SK-N-SH treated with all-trans-retinoic acid at 6 μM for 48 hours (cell line): ENCODE measurements at regions not wholly inside any gene's neighbourhood (a gene's known extent, or its start where the extent isn't known, plus 50 kb on each side); places are given as distances from the start of the nearest gene placed in this dataset.

Source experiments
- ATAC-seq: fragments of 200-7000 bp; cut with Tn5 transposase; 3 replicates; pipeline ENCODE4 v1.9.1; 2020; ENCODE audit warnings: mild to moderate bottlenecking, moderate library complexity
- ARNTL ChIP-seq: fragments of 450-650 bp; formaldehyde crosslinking; IDR thresholded peaks from 2 replicates; pipeline ENCODE4 v1.5.0; 2020; ENCODE audit warnings: low read depth, mild to moderate bottlenecking, moderate library complexity, borderline replicate concordance
- BACH2 ChIP-seq: fragments of 250-450 bp; sonication (Bioruptor Pico); IDR thresholded peaks from 2 replicates; pipeline ENCODE4 v1.9.0; 2021; ENCODE audit warnings: mild to moderate bottlenecking, borderline replicate concordance
- CSDC2 ChIP-seq: fragments of 250-450 bp; sonication (Bioruptor Pico); IDR thresholded peaks from 2 replicates; pipeline ENCODE4 v1.5.0; 2020; ENCODE audit warnings: mild to moderate bottlenecking, moderate library complexity
- ESRRG ChIP-seq: fragments of 250-450 bp; sonication (Bioruptor Pico); IDR thresholded peaks from 2 replicates; pipeline ENCODE4 v1.6.1; 2021; ENCODE audit warnings: mild to moderate bottlenecking
- GLIS3 ChIP-seq: fragments of 250-450 bp; sonication (Bioruptor Pico); IDR thresholded peaks from 2 replicates; pipeline ENCODE4 v1.5.0; 2020; ENCODE audit warnings: mild to moderate bottlenecking, moderate library complexity
- ISL1 ChIP-seq: fragments of 250-450 bp; sonication (Bioruptor Pico); IDR thresholded peaks from 2 replicates; pipeline ENCODE4 v2.1.2; 2022; ENCODE audit warnings: mild to moderate bottlenecking, moderate library complexity
- OSR1 ChIP-seq: fragments of 250-450 bp; sonication (Bioruptor Pico); IDR thresholded peaks from 2 replicates; pipeline ENCODE4 v1.8.0; 2022; ENCODE audit warnings: moderate library complexity, mild to moderate bottlenecking, inconsistent platforms
- PPARA ChIP-seq: fragments of 250-450 bp; sonication (Bioruptor Pico); IDR thresholded peaks from 2 replicates; pipeline ENCODE4 v1.5.0; 2020; ENCODE audit warnings: mild to moderate bottlenecking, borderline replicate concordance
- RARB ChIP-seq: fragments of 250-450 bp; sonication (Bioruptor Pico); IDR thresholded peaks from 2 replicates; pipeline ENCODE4 v1.8.0; 2021; ENCODE audit warnings: mild to moderate bottlenecking, moderate library complexity
- SNAI2 ChIP-seq: fragments of 250-450 bp; sonication (Bioruptor Pico); IDR thresholded peaks from 2 replicates; pipeline ENCODE4 v1.5.0; 2020; ENCODE audit warnings: mild to moderate bottlenecking, moderate library complexity
- TCF4 ChIP-seq: fragments of 250-450 bp; sonication (Bioruptor Pico); IDR thresholded peaks from 2 replicates; pipeline ENCODE4 v1.8.0; 2021; ENCODE audit warnings: mild to moderate bottlenecking, moderate library complexity, borderline replicate concordance
- TOX ChIP-seq: fragments of 250-450 bp; sonication (Bioruptor Pico); IDR thresholded peaks from 2 replicates; pipeline ENCODE4 v1.8.0; 2021; ENCODE audit warnings: mild to moderate bottlenecking, moderate library complexity, borderline replicate concordance
- ZFP3 ChIP-seq: fragments of 250-450 bp; sonication (Bioruptor Pico); IDR thresholded peaks from 2 replicates; pipeline ENCODE4 v1.5.0; 2020; ENCODE audit warnings: mild to moderate bottlenecking, moderate library complexity
- ZFP30 ChIP-seq: fragments of 450-650 bp; formaldehyde crosslinking; IDR thresholded peaks from 2 replicates; pipeline ENCODE4 v1.5.0; 2022; ENCODE audit warnings: mild to moderate bottlenecking, moderate library complexity
- ZNF565 ChIP-seq: fragments of 450-650 bp; formaldehyde crosslinking; conservative IDR thresholded peaks from 2 replicates; pipeline ENCODE4 v1.5.0; 2020; ENCODE audit warnings: low read depth, mild to moderate bottlenecking, moderate library complexity
- ZNF70 ChIP-seq: fragments of 450-650 bp; formaldehyde crosslinking; IDR thresholded peaks from 2 replicates; pipeline ENCODE4 v1.5.0; 2020; ENCODE audit warnings: mild to moderate bottlenecking, moderate library complexity
- ZNF8 ChIP-seq: fragments of 450-650 bp; formaldehyde crosslinking; IDR thresholded peaks from 2 replicates; pipeline ENCODE4 v1.5.0; 2020; ENCODE audit warnings: mild to moderate bottlenecking, moderate library complexity
- TF ChIP-seq, protein P1 (sequence below): fragments of 250-450 bp; sonication (Bioruptor Pico); IDR thresholded peaks from 2 replicates; pipeline ENCODE4 v1.5.1; 2021; ENCODE audit warnings: mild to moderate bottlenecking, moderate library complexity
- TF ChIP-seq, protein P2 (sequence below): fragments of 250-450 bp; sonication (Bioruptor Pico); IDR thresholded peaks from 2 replicates; pipeline ENCODE4 v1.8.0; 2021; ENCODE audit warnings: low read depth, mild to moderate bottlenecking, moderate library complexity, borderline replicate concordance
- TF ChIP-seq, protein P3 (sequence below): fragments of 250-450 bp; sonication (Bioruptor Pico); IDR thresholded peaks from 2 replicates; pipeline ENCODE4 v1.5.1; 2020; ENCODE audit warnings: low read depth, mild to moderate bottlenecking, moderate library complexity
- TF ChIP-seq, protein P4 (sequence below): fragments of 250-450 bp; sonication (Bioruptor Pico); IDR thresholded peaks from 2 replicates; pipeline ENCODE4 v1.8.0; 2020; ENCODE audit warnings: mild to moderate bottlenecking, moderate library complexity, borderline replicate concordance
- TF ChIP-seq, protein P5 (sequence below): fragments of 250-450 bp; sonication (Bioruptor Pico); IDR thresholded peaks from 2 replicates; pipeline ENCODE4 v1.5.0; 2020; ENCODE audit warnings: mild to moderate bottlenecking, moderate library complexity

DNA sequence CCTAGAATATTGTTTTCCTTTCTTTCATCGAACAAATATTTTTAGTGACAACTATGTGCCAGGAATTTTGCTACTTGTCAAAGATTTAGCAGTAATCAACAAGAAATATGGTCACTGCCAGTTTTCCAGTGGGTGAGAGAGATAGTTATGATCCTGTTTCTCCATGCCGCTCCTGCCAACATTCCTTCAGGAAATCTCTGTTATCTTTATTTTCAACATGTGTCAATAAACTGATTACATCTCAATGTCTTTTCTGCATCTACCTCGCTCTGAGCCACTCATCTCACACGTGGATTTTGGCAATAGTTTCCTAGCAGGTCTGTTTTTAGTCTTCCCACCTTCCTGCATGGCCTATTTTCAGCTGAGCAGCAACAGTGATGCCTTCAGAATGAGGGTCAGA lies 650.0 kb upstream of the STXBP6 start:
- TF ChIP-seq GLIS3 (no peak), SNAI2 (CRISPR knock-in tag) (no peak), OSR1 (CRISPR knock-in tag) (no peak), ZFP3 (CRISPR knock-in tag) (no peak), RARB (CRISPR knock-in tag) (no peak), TCF4 (no peak), ZNF70 (CRISPR knock-in tag) (no peak), ZNF565 (CRISPR knock-in tag) (no peak), CSDC2 (no peak), PPARA (CRISPR knock-in tag) (no peak), BACH2 (no peak), ZNF8 (CRISPR knock-in tag) (no peak), TOX (CRISPR knock-in tag) (no peak), ZFP30 (CRISPR knock-in tag) (no peak), ESRRG (CRISPR knock-in tag) (no peak), ARNTL (no peak), ISL1 (CRISPR knock-in tag) (no peak)
- TF ChIP-seq, protein P1, sequence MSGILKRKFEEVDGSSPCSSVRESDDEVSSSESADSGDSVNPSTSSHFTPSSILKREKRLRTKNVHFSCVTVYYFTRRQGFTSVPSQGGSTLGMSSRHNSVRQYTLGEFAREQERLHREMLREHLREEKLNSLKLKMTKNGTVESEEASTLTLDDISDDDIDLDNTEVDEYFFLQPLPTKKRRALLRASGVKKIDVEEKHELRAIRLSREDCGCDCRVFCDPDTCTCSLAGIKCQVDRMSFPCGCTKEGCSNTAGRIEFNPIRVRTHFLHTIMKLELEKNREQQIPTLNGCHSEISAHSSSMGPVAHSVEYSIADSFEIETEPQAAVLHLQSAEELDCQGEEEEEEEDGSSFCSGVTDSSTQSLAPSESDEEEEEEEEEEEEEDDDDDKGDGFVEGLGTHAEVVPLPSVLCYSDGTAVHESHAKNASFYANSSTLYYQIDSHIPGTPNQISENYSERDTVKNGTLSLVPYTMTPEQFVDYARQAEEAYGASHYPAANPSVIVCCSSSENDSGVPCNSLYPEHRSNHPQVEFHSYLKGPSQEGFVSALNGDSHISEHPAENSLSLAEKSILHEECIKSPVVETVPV (CRISPR knock-in tag) = no peak
- TF ChIP-seq, protein P2, sequence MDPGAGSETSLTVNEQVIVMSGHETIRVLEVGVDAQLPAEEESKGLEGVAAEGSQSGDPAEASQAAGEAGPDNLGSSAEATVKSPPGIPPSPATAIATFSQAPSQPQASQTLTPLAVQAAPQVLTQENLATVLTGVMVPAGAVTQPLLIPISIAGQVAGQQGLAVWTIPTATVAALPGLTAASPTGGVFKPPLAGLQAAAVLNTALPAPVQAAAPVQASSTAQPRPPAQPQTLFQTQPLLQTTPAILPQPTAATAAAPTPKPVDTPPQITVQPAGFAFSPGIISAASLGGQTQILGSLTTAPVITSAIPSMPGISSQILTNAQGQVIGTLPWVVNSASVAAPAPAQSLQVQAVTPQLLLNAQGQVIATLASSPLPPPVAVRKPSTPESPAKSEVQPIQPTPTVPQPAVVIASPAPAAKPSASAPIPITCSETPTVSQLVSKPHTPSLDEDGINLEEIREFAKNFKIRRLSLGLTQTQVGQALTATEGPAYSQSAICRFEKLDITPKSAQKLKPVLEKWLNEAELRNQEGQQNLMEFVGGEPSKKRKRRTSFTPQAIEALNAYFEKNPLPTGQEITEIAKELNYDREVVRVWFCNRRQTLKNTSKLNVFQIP = no peak
- TF ChIP-seq, protein P3, sequence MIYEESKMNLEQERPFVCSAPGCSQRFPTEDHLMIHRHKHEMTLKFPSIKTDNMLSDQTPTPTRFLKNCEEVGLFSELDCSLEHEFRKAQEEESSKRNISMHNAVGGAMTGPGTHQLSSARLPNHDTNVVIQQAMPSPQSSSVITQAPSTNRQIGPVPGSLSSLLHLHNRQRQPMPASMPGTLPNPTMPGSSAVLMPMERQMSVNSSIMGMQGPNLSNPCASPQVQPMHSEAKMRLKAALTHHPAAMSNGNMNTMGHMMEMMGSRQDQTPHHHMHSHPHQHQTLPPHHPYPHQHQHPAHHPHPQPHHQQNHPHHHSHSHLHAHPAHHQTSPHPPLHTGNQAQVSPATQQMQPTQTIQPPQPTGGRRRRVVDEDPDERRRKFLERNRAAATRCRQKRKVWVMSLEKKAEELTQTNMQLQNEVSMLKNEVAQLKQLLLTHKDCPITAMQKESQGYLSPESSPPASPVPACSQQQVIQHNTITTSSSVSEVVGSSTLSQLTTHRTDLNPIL (CRISPR knock-in tag) = no peak
- no peak for ATAC-seq

DNA sequence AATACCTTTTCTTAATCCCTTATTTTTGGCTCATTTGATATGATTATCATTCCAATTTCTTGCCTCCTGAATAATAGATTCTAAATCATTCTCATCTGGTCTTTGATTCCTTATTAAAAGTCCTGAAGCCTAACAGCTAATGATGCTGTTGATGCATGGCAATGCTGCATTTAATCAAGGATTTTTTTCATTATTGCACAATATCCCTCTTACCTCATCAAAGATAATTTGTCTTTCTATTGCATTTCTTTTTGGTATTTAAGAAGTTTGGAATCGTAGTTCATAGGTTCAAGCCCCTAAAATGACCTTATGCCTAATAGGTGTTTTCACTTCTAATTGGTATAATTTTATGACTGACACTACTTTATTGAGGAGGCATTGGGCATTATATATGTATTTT lies 648.2 kb upstream of the STXBP6 start:
- TF ChIP-seq ZNF8 (CRISPR knock-in tag) (no peak), OSR1 (CRISPR knock-in tag) (no peak), ISL1 (CRISPR knock-in tag) (no peak), ZFP30 (CRISPR knock-in tag) (no peak), ESRRG (CRISPR knock-in tag) (no peak), ZNF565 (CRISPR knock-in tag) (no peak), TCF4 (no peak), ARNTL (no peak), ZNF70 (CRISPR knock-in tag) (no peak), CSDC2 (no peak)
- TF ChIP-seq, protein P4, sequence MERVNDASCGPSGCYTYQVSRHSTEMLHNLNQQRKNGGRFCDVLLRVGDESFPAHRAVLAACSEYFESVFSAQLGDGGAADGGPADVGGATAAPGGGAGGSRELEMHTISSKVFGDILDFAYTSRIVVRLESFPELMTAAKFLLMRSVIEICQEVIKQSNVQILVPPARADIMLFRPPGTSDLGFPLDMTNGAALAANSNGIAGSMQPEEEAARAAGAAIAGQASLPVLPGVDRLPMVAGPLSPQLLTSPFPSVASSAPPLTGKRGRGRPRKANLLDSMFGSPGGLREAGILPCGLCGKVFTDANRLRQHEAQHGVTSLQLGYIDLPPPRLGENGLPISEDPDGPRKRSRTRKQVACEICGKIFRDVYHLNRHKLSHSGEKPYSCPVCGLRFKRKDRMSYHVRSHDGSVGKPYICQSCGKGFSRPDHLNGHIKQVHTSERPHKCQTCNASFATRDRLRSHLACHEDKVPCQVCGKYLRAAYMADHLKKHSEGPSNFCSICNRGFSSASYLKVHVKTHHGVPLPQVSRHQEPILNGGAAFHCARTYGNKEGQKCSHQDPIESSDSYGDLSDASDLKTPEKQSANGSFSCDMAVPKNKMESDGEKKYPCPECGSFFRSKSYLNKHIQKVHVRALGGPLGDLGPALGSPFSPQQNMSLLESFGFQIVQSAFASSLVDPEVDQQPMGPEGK (CRISPR knock-in tag) = no peak
- TF ChIP-seq, protein P3 (CRISPR knock-in tag) = no peak
- TF ChIP-seq, protein P5, sequence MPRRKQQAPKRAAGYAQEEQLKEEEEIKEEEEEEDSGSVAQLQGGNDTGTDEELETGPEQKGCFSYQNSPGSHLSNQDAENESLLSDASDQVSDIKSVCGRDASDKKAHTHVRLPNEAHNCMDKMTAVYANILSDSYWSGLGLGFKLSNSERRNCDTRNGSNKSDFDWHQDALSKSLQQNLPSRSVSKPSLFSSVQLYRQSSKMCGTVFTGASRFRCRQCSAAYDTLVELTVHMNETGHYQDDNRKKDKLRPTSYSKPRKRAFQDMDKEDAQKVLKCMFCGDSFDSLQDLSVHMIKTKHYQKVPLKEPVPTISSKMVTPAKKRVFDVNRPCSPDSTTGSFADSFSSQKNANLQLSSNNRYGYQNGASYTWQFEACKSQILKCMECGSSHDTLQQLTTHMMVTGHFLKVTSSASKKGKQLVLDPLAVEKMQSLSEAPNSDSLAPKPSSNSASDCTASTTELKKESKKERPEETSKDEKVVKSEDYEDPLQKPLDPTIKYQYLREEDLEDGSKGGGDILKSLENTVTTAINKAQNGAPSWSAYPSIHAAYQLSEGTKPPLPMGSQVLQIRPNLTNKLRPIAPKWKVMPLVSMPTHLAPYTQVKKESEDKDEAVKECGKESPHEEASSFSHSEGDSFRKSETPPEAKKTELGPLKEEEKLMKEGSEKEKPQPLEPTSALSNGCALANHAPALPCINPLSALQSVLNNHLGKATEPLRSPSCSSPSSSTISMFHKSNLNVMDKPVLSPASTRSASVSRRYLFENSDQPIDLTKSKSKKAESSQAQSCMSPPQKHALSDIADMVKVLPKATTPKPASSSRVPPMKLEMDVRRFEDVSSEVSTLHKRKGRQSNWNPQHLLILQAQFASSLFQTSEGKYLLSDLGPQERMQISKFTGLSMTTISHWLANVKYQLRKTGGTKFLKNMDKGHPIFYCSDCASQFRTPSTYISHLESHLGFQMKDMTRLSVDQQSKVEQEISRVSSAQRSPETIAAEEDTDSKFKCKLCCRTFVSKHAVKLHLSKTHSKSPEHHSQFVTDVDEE (CRISPR knock-in tag) = no peak
- TF ChIP-seq, protein P1 (CRISPR knock-in tag) = no peak
- no peak for ATAC-seq
